SK-N-SH (cell line): ENCODE measurements at regions not wholly inside any gene's neighbourhood (a gene's known extent, or its start where the extent isn't known, plus 50 kb on each side); places are given as distances from the start of the nearest gene placed in this dataset.

Source experiments
- CTCF ChIA-PET: fragments of 300-600, 350-600 bp; formaldehyde crosslinking; extraction: SDS; loops from one replicate; lab custom pipeline; 2021; lab: Yijun Ruan, JAX
- POLR2A ChIA-PET: fragments of 350-600 bp; sonication (Branson Sonifier 250); formaldehyde crosslinking; extraction: SDS; loops from one replicate; lab custom pipeline; 2020; ENCODE audit warnings: antibody characterized with exemption, inconsistent platforms; lab: Yijun Ruan, JAX
- DNase-seq: peaks from one replicate; pipeline ENCODE4 v3.0.0; 2012
- H2AFZ ChIP-seq: fragments of 200-600 bp; sonication (generic); 2 replicates; pipeline ENCODE4 v1.8.1; 2016; ENCODE audit warnings: antibody characterized with exemption, mild to moderate bottlenecking, low read depth
- H3F3A ChIP-seq: fragments of 200-600 bp; sonication (generic); replicated peaks from 2 replicates; pipeline ENCODE3; 2016; ENCODE audit warnings: antibody characterized with exemption, mild to moderate bottlenecking; ENCODE audit not compliant: insufficient read depth
- H3K27ac ChIP-seq, 2 experiments: fragments of 200-500 bp in 1 of 2; fragments of 200-600 bp in 1 of 2; sonication (Bioruptor generic) in 1 of 2; sonication (generic), shearing (Covaris generic) in 1 of 2; 2 replicates each; pipeline versions ENCODE4 v1.5.1 to v1.6.1; 2014 to 2016; ENCODE audit warnings: low read depth in 2 of 2, inconsistent platforms in 1 of 2, low read length in 1 of 2, mild to moderate bottlenecking in 1 of 2, mixed read lengths in 1 of 2
- H3K27me3 ChIP-seq: fragments of 200-600 bp; sonication (generic), shearing (Covaris generic); 2 replicates; pipeline ENCODE4 v1.6.1; 2016; ENCODE audit warnings: mixed run types; ENCODE audit not compliant: insufficient read depth
- H3K36me3 ChIP-seq, 2 experiments: fragments of 200-500 bp in 1 of 2; fragments of 200-600 bp in 1 of 2; sonication (Bioruptor generic) in 1 of 2; sonication (generic) in 1 of 2; replicated peaks in 1 of 2; 2 replicates each; pipeline versions ENCODE3 to v1.5.1; 2014 to 2016; ENCODE audit warnings: low read length in 1 of 2, mild to moderate bottlenecking in 1 of 2; ENCODE audit not compliant: insufficient read depth in 2 of 2, control insufficient read depth in 1 of 2
- H3K4me1 ChIP-seq, 2 experiments: fragments of 200-500 bp in 1 of 2; fragments of 200-600 bp in 1 of 2; sonication (Bioruptor generic) in 1 of 2; sonication (generic), shearing (Covaris generic) in 1 of 2; 2 replicates each; pipeline versions ENCODE4 v1.5.1 to v1.6.1; 2014 to 2016; ENCODE audit warnings: low read depth in 1 of 2, low read length in 1 of 2, mixed run types in 1 of 2; ENCODE audit not compliant: insufficient read depth in 2 of 2, control insufficient read depth in 1 of 2
- H3K4me2 ChIP-seq: fragments of 200-600 bp; sonication (generic), shearing (Covaris generic); 2 replicates; pipeline ENCODE4 v1.6.1; 2017; ENCODE audit warnings: mixed run types
- H3K4me3 ChIP-seq, 2 experiments: fragments of 200-500 bp in 1 of 2; fragments of 200-600 bp in 1 of 2; sonication (Bioruptor generic) in 1 of 2; sonication (generic), shearing (Covaris generic) in 1 of 2; 2 replicates each; pipeline versions ENCODE4 v1.5.1 to v1.8.1; 2014 to 2016; ENCODE audit warnings: low read depth in 2 of 2, inconsistent platforms in 1 of 2, low read length in 1 of 2, mild to moderate bottlenecking in 1 of 2, mixed read lengths in 1 of 2, moderate library complexity in 1 of 2
- H3K79me2 ChIP-seq: fragments of 200-600 bp; sonication (generic); 2 replicates; pipeline ENCODE4 v1.8.1; 2017; ENCODE audit warnings: mild to moderate bottlenecking; ENCODE audit not compliant: insufficient read depth
- H3K9ac ChIP-seq: fragments of 200-600 bp; sonication (generic); 2 replicates; pipeline ENCODE4 v1.6.1; 2017; ENCODE audit warnings: mixed run types
- H3K9me2 ChIP-seq: fragments of 200-600 bp; sonication (generic); 2 replicates; pipeline ENCODE4 v1.6.1; 2017; ENCODE audit warnings: mixed run types
- H3K9me3 ChIP-seq: fragments of 200-600 bp; sonication (generic); 2 replicates; pipeline ENCODE4 v1.6.1; 2017; ENCODE audit warnings: mixed run types, mild to moderate bottlenecking, moderate library complexity
- H4K20me1 ChIP-seq: fragments of 200-600 bp; sonication (generic); 2 replicates; pipeline ENCODE4 v1.6.1; 2017; ENCODE audit warnings: mild to moderate bottlenecking, mixed run types; ENCODE audit not compliant: insufficient read depth
- CHD2 ChIP-seq: fragments of 150-350 bp; IDR thresholded peaks from 2 replicates; pipeline ENCODE4 v1.6.1; 2018; ENCODE audit warnings: low read length; ENCODE audit not compliant: partially characterized antibody
- CTCF ChIP-seq: fragments of 200-600 bp; sonication (generic); IDR thresholded peaks from 2 replicates; pipeline ENCODE4 v1.6.1; 2017; ENCODE audit warnings: antibody characterized with exemption, mild to moderate bottlenecking, moderate library complexity
- EP300 ChIP-seq, 2 experiments: IDR thresholded peaks; 2 replicates each; pipeline versions ENCODE4 v1.4.0 to v1.6.1; 2012; ENCODE audit warnings: borderline replicate concordance in 1 of 2, low read depth in 1 of 2, low read length in 1 of 2
- EZH2phosphoT487 ChIP-seq: fragments of 200-600 bp; sonication (generic); IDR thresholded peaks from 2 replicates; pipeline ENCODE4 v1.6.1; 2017; ENCODE audit warnings: low read depth, mixed run types, mild to moderate bottlenecking, antibody characterized with exemption, moderate library complexity, borderline replicate concordance
- FOXJ3 ChIP-seq: sonication (generic); formaldehyde crosslinking; IDR thresholded peaks from 2 replicates; pipeline ENCODE4 v1.5.1; 2020; ENCODE audit warnings: mild to moderate bottlenecking, missing genetic modification reagents
- GATA2 ChIP-seq: sonication (generic); formaldehyde crosslinking; IDR thresholded peaks from 2 replicates; pipeline ENCODE4 v1.5.0; 2020; ENCODE audit warnings: mild to moderate bottlenecking, missing genetic modification reagents
- MEF2A ChIP-seq: IDR thresholded peaks from 2 replicates; pipeline ENCODE4 v1.4.0; 2012; ENCODE audit warnings: low read depth, borderline replicate concordance
- MXI1 ChIP-seq: IDR thresholded peaks from 2 replicates; pipeline ENCODE4 v1.6.1; 2012; ENCODE audit warnings: mild to moderate bottlenecking, low read depth, low read length, improper control_type of control experiment
- NFIC ChIP-seq: IDR thresholded peaks from 2 replicates; pipeline ENCODE4 v1.4.0; 2012; ENCODE audit warnings: borderline replicate concordance
- PBX3 ChIP-seq: IDR thresholded peaks from 2 replicates; pipeline ENCODE4; 2012
- POLR2AphosphoS5 ChIP-seq: IDR thresholded peaks from 2 replicates; pipeline ENCODE4 v1.6.1; 2012; ENCODE audit warnings: low read depth, low read length
- RAD21 ChIP-seq: IDR thresholded peaks from 2 replicates; pipeline ENCODE4 v1.6.1; 2012; ENCODE audit warnings: mild to moderate bottlenecking, low read length
- RFX5 ChIP-seq: IDR thresholded peaks from 2 replicates; pipeline ENCODE4 v1.6.1; 2012; ENCODE audit warnings: mild to moderate bottlenecking, improper control_type of control experiment, low read length
- SIN3A ChIP-seq: IDR thresholded peaks from 2 replicates; pipeline ENCODE4 v1.6.1; 2012; ENCODE audit warnings: low read depth, mild to moderate bottlenecking, low read length, moderate library complexity, borderline replicate concordance
- SMC3 ChIP-seq: IDR thresholded peaks from 2 replicates; pipeline ENCODE4 v1.6.1; 2012; ENCODE audit warnings: low read depth, low read length, improper control_type of control experiment
- TEAD4 ChIP-seq: IDR thresholded peaks from 2 replicates; pipeline ENCODE4 v1.4.0; 2012; ENCODE audit warnings: mild to moderate bottlenecking, borderline replicate concordance; ENCODE audit not compliant: insufficient read depth
- USF2 ChIP-seq: fragments of 150-350 bp; IDR thresholded peaks from 2 replicates; pipeline ENCODE4 v1.6.1; 2017; ENCODE audit warnings: antibody characterized with exemption, low read length, low read depth, borderline replicate concordance
- TF ChIP-seq, protein P1 (sequence below): IDR thresholded peaks from 2 replicates; pipeline ENCODE4 v1.6.1; 2012; ENCODE audit warnings: mild to moderate bottlenecking, low read depth, low read length, moderate library complexity
- TF ChIP-seq, protein P2 (sequence below): IDR thresholded peaks from 2 replicates; pipeline ENCODE4 v1.4.0; 2012; ENCODE audit warnings: low read depth, borderline replicate concordance
- TF ChIP-seq, protein P3 (sequence below): IDR thresholded peaks from 2 replicates; pipeline ENCODE4 v1.4.0; 2012; ENCODE audit warnings: low read depth

GRCh38 chr4:111216791-111217190 is 593.9 kb upstream of the PITX2 start:
- H3K27me3 ChIP-seq = no peaks in the 10 kb centered on the region
- no peak overlapping the region for H3K4me3 ChIP-seq
- H3K9me3 ChIP-seq = no peaks in the 10 kb centered on the region
- no peaks in the 10 kb centered on the region for H3K36me3 ChIP-seq
- no peak overlapping the region for H2AFZ ChIP-seq
- no peaks in the 10 kb centered on the region for H3K4me1 ChIP-seq
- no peaks in the 10 kb centered on the region for H3F3A ChIP-seq
- TF ChIP-seq TEAD4 (no peak), MEF2A (no peak), USF2 (no peak), RFX5 (no peak), CHD2 (no peak), SMC3 (no peak), EZH2phosphoT487 (no peak), CTCF (no peak), POLR2AphosphoS5 (no peak), PBX3 (no peak), RAD21 (no peak), MXI1 (no peak), SIN3A (no peak), EP300 (IDR thresholded peaks at IDR 0.05; ENCODE audit: borderline replicate concordance in 1 of 2, low read depth in 1 of 2, low read length in 1 of 2) (no peak), FOXJ3 (CRISPR knock-in tag) (no peak), GATA2 (CRISPR knock-in tag) (no peak), NFIC (no peak)
- TF ChIP-seq, protein P1, sequence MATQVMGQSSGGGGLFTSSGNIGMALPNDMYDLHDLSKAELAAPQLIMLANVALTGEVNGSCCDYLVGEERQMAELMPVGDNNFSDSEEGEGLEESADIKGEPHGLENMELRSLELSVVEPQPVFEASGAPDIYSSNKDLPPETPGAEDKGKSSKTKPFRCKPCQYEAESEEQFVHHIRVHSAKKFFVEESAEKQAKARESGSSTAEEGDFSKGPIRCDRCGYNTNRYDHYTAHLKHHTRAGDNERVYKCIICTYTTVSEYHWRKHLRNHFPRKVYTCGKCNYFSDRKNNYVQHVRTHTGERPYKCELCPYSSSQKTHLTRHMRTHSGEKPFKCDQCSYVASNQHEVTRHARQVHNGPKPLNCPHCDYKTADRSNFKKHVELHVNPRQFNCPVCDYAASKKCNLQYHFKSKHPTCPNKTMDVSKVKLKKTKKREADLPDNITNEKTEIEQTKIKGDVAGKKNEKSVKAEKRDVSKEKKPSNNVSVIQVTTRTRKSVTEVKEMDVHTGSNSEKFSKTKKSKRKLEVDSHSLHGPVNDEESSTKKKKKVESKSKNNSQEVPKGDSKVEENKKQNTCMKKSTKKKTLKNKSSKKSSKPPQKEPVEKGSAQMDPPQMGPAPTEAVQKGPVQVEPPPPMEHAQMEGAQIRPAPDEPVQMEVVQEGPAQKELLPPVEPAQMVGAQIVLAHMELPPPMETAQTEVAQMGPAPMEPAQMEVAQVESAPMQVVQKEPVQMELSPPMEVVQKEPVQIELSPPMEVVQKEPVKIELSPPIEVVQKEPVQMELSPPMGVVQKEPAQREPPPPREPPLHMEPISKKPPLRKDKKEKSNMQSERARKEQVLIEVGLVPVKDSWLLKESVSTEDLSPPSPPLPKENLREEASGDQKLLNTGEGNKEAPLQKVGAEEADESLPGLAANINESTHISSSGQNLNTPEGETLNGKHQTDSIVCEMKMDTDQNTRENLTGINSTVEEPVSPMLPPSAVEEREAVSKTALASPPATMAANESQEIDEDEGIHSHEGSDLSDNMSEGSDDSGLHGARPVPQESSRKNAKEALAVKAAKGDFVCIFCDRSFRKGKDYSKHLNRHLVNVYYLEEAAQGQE = no peak
- TF ChIP-seq, protein P2, sequence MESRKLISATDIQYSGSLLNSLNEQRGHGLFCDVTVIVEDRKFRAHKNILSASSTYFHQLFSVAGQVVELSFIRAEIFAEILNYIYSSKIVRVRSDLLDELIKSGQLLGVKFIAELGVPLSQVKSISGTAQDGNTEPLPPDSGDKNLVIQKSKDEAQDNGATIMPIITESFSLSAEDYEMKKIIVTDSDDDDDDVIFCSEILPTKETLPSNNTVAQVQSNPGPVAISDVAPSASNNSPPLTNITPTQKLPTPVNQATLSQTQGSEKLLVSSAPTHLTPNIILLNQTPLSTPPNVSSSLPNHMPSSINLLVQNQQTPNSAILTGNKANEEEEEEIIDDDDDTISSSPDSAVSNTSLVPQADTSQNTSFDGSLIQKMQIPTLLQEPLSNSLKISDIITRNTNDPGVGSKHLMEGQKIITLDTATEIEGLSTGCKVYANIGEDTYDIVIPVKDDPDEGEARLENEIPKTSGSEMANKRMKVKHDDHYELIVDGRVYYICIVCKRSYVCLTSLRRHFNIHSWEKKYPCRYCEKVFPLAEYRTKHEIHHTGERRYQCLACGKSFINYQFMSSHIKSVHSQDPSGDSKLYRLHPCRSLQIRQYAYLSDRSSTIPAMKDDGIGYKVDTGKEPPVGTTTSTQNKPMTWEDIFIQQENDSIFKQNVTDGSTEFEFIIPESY = no peak
- TF ChIP-seq, protein P3, sequence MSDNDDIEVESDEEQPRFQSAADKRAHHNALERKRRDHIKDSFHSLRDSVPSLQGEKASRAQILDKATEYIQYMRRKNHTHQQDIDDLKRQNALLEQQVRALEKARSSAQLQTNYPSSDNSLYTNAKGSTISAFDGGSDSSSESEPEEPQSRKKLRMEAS = no peak
- H3K9ac ChIP-seq = no peak overlapping the region
- H3K79me2 ChIP-seq = no peaks in the 10 kb centered on the region
- no peak overlapping the region for H3K4me2 ChIP-seq
- H4K20me1 ChIP-seq = no peaks in the 10 kb centered on the region
- H3K27ac ChIP-seq = no peak overlapping the region
- ChIA-PET POLR2A (no interaction called here), CTCF (no interaction called here)
- H3K9me2 ChIP-seq = no peaks in the 10 kb centered on the region
- no peak for DNase-seq
